ENCODE measurements at regions not wholly inside any gene's neighbourhood (a gene's known extent, or its start where the extent isn't known, plus 50 kb on each side); places are given as distances from the start of the nearest gene placed in this dataset.

- Histone ChIP-seq H3K27me3 (ENCODE audit: insufficient read depth, low read length) (no peaks in the 10 kb centered on the region), H3F3A (ENCODE audit: insufficient read depth, low read length) (no peaks in the 10 kb centered on the region), H2AFZ (ENCODE audit: low read length) (no peak overlapping the region), H3K9me3 (ENCODE audit: low read length) (no peaks in the 10 kb centered on the region), H3K9ac (ENCODE audit: low read length) (no peak overlapping the region), H3K4me1 (ENCODE audit: insufficient read depth, low read length, severe bottlenecking) (no peaks in the 10 kb centered on the region), H4K20me1 (ENCODE audit: insufficient read depth, low read length) (no peaks in the 10 kb centered on the region), H3K9me2 (ENCODE audit: low read depth, low read length) (no peaks in the 10 kb centered on the region), H3K27ac (ENCODE audit: low read depth, low read length, poor library complexity, severe bottlenecking) (no peak overlapping the region), H3K36me3 (ENCODE audit: insufficient read depth, low read length) (no peaks in the 10 kb centered on the region), H3K4me2 (ENCODE audit: low read length) (no peak overlapping the region), H3K79me2 (ENCODE audit: insufficient read depth, low read length) (no peaks in the 10 kb centered on the region), H3K4me3 (ENCODE audit: low read depth, low read length, poor library complexity, severe bottlenecking) (no peak overlapping the region)
- TF ChIP-seq, protein P1, sequence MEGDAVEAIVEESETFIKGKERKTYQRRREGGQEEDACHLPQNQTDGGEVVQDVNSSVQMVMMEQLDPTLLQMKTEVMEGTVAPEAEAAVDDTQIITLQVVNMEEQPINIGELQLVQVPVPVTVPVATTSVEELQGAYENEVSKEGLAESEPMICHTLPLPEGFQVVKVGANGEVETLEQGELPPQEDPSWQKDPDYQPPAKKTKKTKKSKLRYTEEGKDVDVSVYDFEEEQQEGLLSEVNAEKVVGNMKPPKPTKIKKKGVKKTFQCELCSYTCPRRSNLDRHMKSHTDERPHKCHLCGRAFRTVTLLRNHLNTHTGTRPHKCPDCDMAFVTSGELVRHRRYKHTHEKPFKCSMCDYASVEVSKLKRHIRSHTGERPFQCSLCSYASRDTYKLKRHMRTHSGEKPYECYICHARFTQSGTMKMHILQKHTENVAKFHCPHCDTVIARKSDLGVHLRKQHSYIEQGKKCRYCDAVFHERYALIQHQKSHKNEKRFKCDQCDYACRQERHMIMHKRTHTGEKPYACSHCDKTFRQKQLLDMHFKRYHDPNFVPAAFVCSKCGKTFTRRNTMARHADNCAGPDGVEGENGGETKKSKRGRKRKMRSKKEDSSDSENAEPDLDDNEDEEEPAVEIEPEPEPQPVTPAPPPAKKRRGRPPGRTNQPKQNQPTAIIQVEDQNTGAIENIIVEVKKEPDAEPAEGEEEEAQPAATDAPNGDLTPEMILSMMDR (IDR thresholded peaks at IDR 0.05; ENCODE audit: low read length), result no peak
- TF ChIP-seq EZH2 (IDR thresholded peaks at IDR 0.05; ENCODE audit: borderline replicate concordance, low read length), result no peak
Measured at GRCh38 chrX:146241902-146242301, 424.3 kb downstream of the SLITRK2 start.

- H3K27me3 ChIP-seq (ENCODE audit: insufficient read depth, low read length), result no peaks in the 10 kb centered on the region
- no peak overlapping the region for H3K4me2 ChIP-seq (ENCODE audit: low read length)
- H2AFZ ChIP-seq (ENCODE audit: low read length), result no peak overlapping the region
- H3K9me3 ChIP-seq (ENCODE audit: low read length), result no peaks in the 10 kb centered on the region
- no peak overlapping the region for H3K9ac ChIP-seq (ENCODE audit: low read length)
- H3K4me3 ChIP-seq (ENCODE audit: low read depth, low read length, poor library complexity, severe bottlenecking), result no peak overlapping the region
- no peaks in the 10 kb centered on the region for H3K9me2 ChIP-seq (ENCODE audit: low read depth, low read length)
- H4K20me1 ChIP-seq (ENCODE audit: insufficient read depth, low read length), result no peaks in the 10 kb centered on the region
- no peaks in the 10 kb centered on the region for H3K79me2 ChIP-seq (ENCODE audit: insufficient read depth, low read length)
- no peak overlapping the region for H3K27ac ChIP-seq (ENCODE audit: low read depth, low read length, poor library complexity, severe bottlenecking)
- H3F3A ChIP-seq (ENCODE audit: insufficient read depth, low read length), result no peaks in the 10 kb centered on the region
- TF ChIP-seq, protein P1 (IDR thresholded peaks at IDR 0.05; ENCODE audit: low read length), result no peak
- TF ChIP-seq EZH2 (IDR thresholded peaks at IDR 0.05; ENCODE audit: borderline replicate concordance, low read length), result no peak
- H3K36me3 ChIP-seq (ENCODE audit: insufficient read depth, low read length), result no peaks in the 10 kb centered on the region
- no peaks in the 10 kb centered on the region for H3K4me1 ChIP-seq (ENCODE audit: insufficient read depth, low read length, severe bottlenecking)
Measured at GRCh38 chrX:146243041-146243440, 425.4 kb downstream of the SLITRK2 start.

- H3K9me3 ChIP-seq (ENCODE audit: low read length), result no peaks in the 10 kb centered on the region
- no peaks in the 10 kb centered on the region for H4K20me1 ChIP-seq (ENCODE audit: insufficient read depth, low read length)
Measured at GRCh38 chrX:146259207-146259606, 441.6 kb downstream of the SLITRK2 start.

More at GRCh38 chrX:146259207-146259606, 441.6 kb downstream of the SLITRK2 start:
- Histone ChIP-seq H3K9me2 (ENCODE audit: low read depth, low read length) (no peaks in the 10 kb centered on the region), H3K4me1 (ENCODE audit: insufficient read depth, low read length, severe bottlenecking) (no peaks in the 10 kb centered on the region), H3K27ac (ENCODE audit: low read depth, low read length, poor library complexity, severe bottlenecking) (no peak overlapping the region), H2AFZ (ENCODE audit: low read length) (no peak overlapping the region), H3K27me3 (ENCODE audit: insufficient read depth, low read length) (no peaks in the 10 kb centered on the region), H3K4me2 (ENCODE audit: low read length) (no peak overlapping the region), H3K9ac (ENCODE audit: low read length) (no peak overlapping the region), H3F3A (ENCODE audit: insufficient read depth, low read length) (no peaks in the 10 kb centered on the region), H3K79me2 (ENCODE audit: insufficient read depth, low read length) (no peaks in the 10 kb centered on the region), H3K36me3 (ENCODE audit: insufficient read depth, low read length) (no peaks in the 10 kb centered on the region), H3K4me3 (ENCODE audit: low read depth, low read length, poor library complexity, severe bottlenecking) (no peak overlapping the region)
- TF ChIP-seq EZH2 (IDR thresholded peaks at IDR 0.05; ENCODE audit: borderline replicate concordance, low read length), result no peak
- TF ChIP-seq, protein P1 (IDR thresholded peaks at IDR 0.05; ENCODE audit: low read length), result no peak

Measured in OCI-LY1 (cell line).